PC-9 (cell line): ENCODE measurements at regions not wholly inside any gene's neighbourhood (a gene's known extent, or its start where the extent isn't known, plus 50 kb on each side); places are given as distances from the start of the nearest gene placed in this dataset.

ENCODE experiments used
- CTCF ChIP-seq: fragments of 200-600 bp; sonication (generic); conservative IDR thresholded peaks from 2 replicates; pipeline ENCODE4 v1.6.1; 2017; ENCODE audit warnings: mixed run types, antibody characterized with exemption, mild to moderate bottlenecking, moderate library complexity
- EZH2 ChIP-seq: fragments of 200-600 bp; sonication (generic); IDR thresholded peaks from 2 replicates; pipeline ENCODE4 v1.8.0; 2017; ENCODE audit warnings: antibody characterized with exemption, low read depth

GRCh38 chr14:94702629-94703028 lies 67.3 kb downstream of the GSC start:
- no peak for TF ChIP-seq CTCF
- no peak for TF ChIP-seq EZH2
